Type B pancreatic cell (in vitro differentiated cells): ENCODE measurements at regions not wholly inside any gene's neighbourhood (a gene's known extent, or its start where the extent isn't known, plus 50 kb on each side); places are given as distances from the start of the nearest gene placed in this dataset.
A peak's percentile ranks its signal among the peaks of the same experiment; 100 is the strongest.

Experiments
- DNase-seq: peaks from one replicate; pipeline ENCODE4 v3.0.0; 2021; ENCODE audit warnings: mixed read lengths; ENCODE audit not compliant: unreplicated experiment; ENCODE audit errors: extremely low spot score
- H3K27ac Mint-ChIP-seq: 2 replicates; pipeline ENCODE4 v1.8.0; 2021; ENCODE audit warnings: mild to moderate bottlenecking, mixed read lengths
- H3K27me3 Mint-ChIP-seq: 2 replicates; pipeline ENCODE4 v1.8.0; 2021; ENCODE audit warnings: mixed read lengths
- H3K36me3 Mint-ChIP-seq: 2 replicates; pipeline ENCODE4 v1.8.0; 2021; ENCODE audit warnings: mixed read lengths
- H3K4me1 Mint-ChIP-seq: one replicate; pipeline ENCODE4 v1.8.0; 2021; ENCODE audit warnings: mixed read lengths; ENCODE audit not compliant: unreplicated experiment
- H3K4me3 Mint-ChIP-seq: 2 replicates; pipeline ENCODE4 v1.8.0; 2021; ENCODE audit warnings: mild to moderate bottlenecking, mixed read lengths
- H3K9me3 Mint-ChIP-seq: 2 replicates; pipeline ENCODE4 v1.8.0; 2021; ENCODE audit warnings: mixed read lengths
- CTCF ChIP-seq: fragments of 200-600 bp; sonication (generic); conservative IDR thresholded peaks from 2 replicates; pipeline ENCODE4 v1.5.0; 2021; ENCODE audit warnings: antibody characterized with exemption, mild to moderate bottlenecking

- Mint-ChIP-seq H3K27ac (peak overlapping the region; percentile 22), H3K4me3 (no peak overlapping the region), H3K9me3 (peaks cover 5% of the 10 kb centered on the region), H3K4me1 (peaks cover 27% of the 10 kb centered on the region), H3K27me3 (no peaks in the 10 kb centered on the region), H3K36me3 (no peaks in the 10 kb centered on the region)
- no peak for TF ChIP-seq CTCF
- no peak for DNase-seq
Measured at GRCh38 chr13:22014469-22014868, 343.6 kb downstream of the FGF9 start.

- no peak overlapping the region for H3K27ac Mint-ChIP-seq
- H3K9me3 Mint-ChIP-seq, result peaks cover 5% of the 10 kb centered on the region
- H3K27me3 Mint-ChIP-seq, result no peaks in the 10 kb centered on the region
- no peaks in the 10 kb centered on the region for H3K36me3 Mint-ChIP-seq
- H3K4me3 Mint-ChIP-seq, result no peak overlapping the region
- peaks cover 27% of the 10 kb centered on the region for H3K4me1 Mint-ChIP-seq
- TF ChIP-seq CTCF, result no peak
- no peak for DNase-seq
Measured at GRCh38 chr13:22017226-22017625, 346.4 kb downstream of the FGF9 start.

- no peak for TF ChIP-seq CTCF
- no peak overlapping the region for H3K27ac Mint-ChIP-seq
- no peaks in the 10 kb centered on the region for H3K36me3 Mint-ChIP-seq
- no peak overlapping the region for H3K4me3 Mint-ChIP-seq
- no peak for DNase-seq
- H3K9me3 Mint-ChIP-seq, result peaks cover 5% of the 10 kb centered on the region
- H3K4me1 Mint-ChIP-seq, result peaks cover 16% of the 10 kb centered on the region
- H3K27me3 Mint-ChIP-seq, result no peaks in the 10 kb centered on the region
Measured at GRCh38 chr13:22018076-22018835, 347.4 kb downstream of the FGF9 start.

- Mint-ChIP-seq H3K27ac (no peak overlapping the region), H3K36me3 (no peaks in the 10 kb centered on the region), H3K27me3 (no peaks in the 10 kb centered on the region), H3K9me3 (peaks cover 5% of the 10 kb centered on the region), H3K4me1 (peaks cover 13% of the 10 kb centered on the region), H3K4me3 (no peak overlapping the region)
- no peak for DNase-seq
- TF ChIP-seq CTCF, result no peak
Measured at GRCh38 chr13:22018836-22019210, 347.9 kb downstream of the FGF9 start.

DNA sequence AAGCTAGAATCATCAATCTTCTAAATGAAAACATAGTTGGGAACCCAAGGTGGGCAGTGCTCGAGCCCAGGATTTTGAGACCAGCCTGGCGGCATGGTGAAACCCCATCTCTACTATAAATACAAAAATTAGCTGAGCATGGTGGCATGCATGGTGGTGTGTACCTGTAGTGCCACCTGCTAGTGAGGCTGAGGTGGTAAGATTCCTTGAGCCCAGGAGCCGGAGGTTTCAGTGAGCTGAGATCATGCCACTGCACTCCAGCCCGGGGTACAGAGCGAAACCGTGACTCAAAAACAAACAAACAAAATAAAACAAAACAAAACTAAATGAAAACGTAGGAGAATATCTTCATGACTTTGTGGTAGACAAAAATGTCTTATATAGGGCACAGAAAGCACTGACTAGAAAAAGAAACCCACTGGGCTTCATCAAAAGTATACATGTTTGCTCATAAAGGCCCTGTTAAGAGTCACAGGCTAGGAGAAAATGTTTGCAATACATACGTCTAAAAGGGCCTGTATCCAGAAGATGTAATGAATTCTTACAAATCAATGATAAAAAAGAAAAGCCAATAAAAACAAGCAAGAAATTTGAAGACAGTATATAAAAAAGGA lies 353.6 kb downstream of the FGF9 start:
- no peaks in the 10 kb centered on the region for H3K36me3 Mint-ChIP-seq
- H3K27me3 Mint-ChIP-seq, result no peaks in the 10 kb centered on the region
- H3K27ac Mint-ChIP-seq, result no peak overlapping the region
- no peak for TF ChIP-seq CTCF
- H3K4me3 Mint-ChIP-seq, result no peak overlapping the region
- H3K9me3 Mint-ChIP-seq, result no peaks in the 10 kb centered on the region
- no peak for DNase-seq
- no peaks in the 10 kb centered on the region for H3K4me1 Mint-ChIP-seq
